Karpas-422 (cell line): ENCODE measurements at regions not wholly inside any gene's neighbourhood (a gene's known extent, or its start where the extent isn't known, plus 50 kb on each side); places are given as distances from the start of the nearest gene placed in this dataset.

Experiments used
- DNase-seq: peaks from one replicate; pipeline ENCODE4 v3.0.0-alpha.2; 2015
- H2AFZ ChIP-seq: fragments of 200-600 bp; sonication (generic); 2 replicates; pipeline ENCODE4 v1.6.1; 2014; ENCODE audit warnings: antibody characterized with exemption, low read length, mixed read lengths
- H3K27ac ChIP-seq: fragments of 200-600 bp; sonication (generic); 2 replicates; pipeline ENCODE4 v1.5.1; 2014; ENCODE audit warnings: mild to moderate bottlenecking, low read length, moderate library complexity
- H3K27me3 ChIP-seq: fragments of 200-600 bp; sonication (generic); 2 replicates; pipeline ENCODE4 v1.6.1; 2014; ENCODE audit warnings: low read length, mixed read lengths
- H3K36me3 ChIP-seq: fragments of 200-600 bp; sonication (generic); 2 replicates; pipeline ENCODE4 v1.6.1; 2014; ENCODE audit warnings: low read length, mixed read lengths; ENCODE audit not compliant: insufficient read depth
- H3K4me1 ChIP-seq: fragments of 200-600 bp; sonication (generic); 2 replicates; pipeline ENCODE4 v1.6.1; 2014; ENCODE audit warnings: mild to moderate bottlenecking, low read length, mixed read lengths
- H3K4me2 ChIP-seq: fragments of 200-600 bp; sonication (generic); 2 replicates; pipeline ENCODE4 v1.6.1; 2014; ENCODE audit warnings: low read length, low read depth, mild to moderate bottlenecking; ENCODE audit not compliant: poor library complexity, severe bottlenecking
- H3K4me3 ChIP-seq: fragments of 200-600 bp; sonication (generic); 2 replicates; pipeline ENCODE4 v1.5.1; 2014; ENCODE audit warnings: mild to moderate bottlenecking, antibody characterized with exemption, low read length, mixed read lengths
- H3K79me2 ChIP-seq: fragments of 200-600 bp; sonication (generic); 2 replicates; pipeline ENCODE4 v1.6.1; 2014; ENCODE audit warnings: mild to moderate bottlenecking, low read length, mixed read lengths
- H3K9ac ChIP-seq: fragments of 200-600 bp; sonication (generic); 2 replicates; pipeline ENCODE4 v1.6.0; 2014; ENCODE audit warnings: low read length
- H3K9me2 ChIP-seq: fragments of 200-600 bp; sonication (generic), shearing (Covaris generic); replicated peaks from 2 replicates; pipeline ENCODE4 v1.6.0; 2014; ENCODE audit warnings: mild to moderate bottlenecking, low read length, moderate library complexity; ENCODE audit not compliant: insufficient read depth
- H3K9me3 ChIP-seq: fragments of 300-700, 200-600 bp; sonication (generic); 2 replicates; pipeline ENCODE4 v1.6.1; 2014; ENCODE audit warnings: low read length, mixed read lengths
- H4K20me1 ChIP-seq: fragments of 200-600 bp; sonication (generic); 2 replicates; pipeline ENCODE4 v1.6.1; 2014; ENCODE audit warnings: mild to moderate bottlenecking, antibody characterized with exemption, low read length, low read depth; ENCODE audit not compliant: insufficient read depth

- no peaks in the 10 kb centered on the region for H3K79me2 ChIP-seq
- H2AFZ ChIP-seq: no peak overlapping the region
These were observed 156.3 kb downstream of the GASK1B start for GRCh38 chr4:158016511-158016910.

GRCh38 chr4:158015241-158015640, 157.6 kb downstream of the GASK1B start:
- Histone ChIP-seq H3K9ac (no peak overlapping the region), H3K27me3 (no peaks in the 10 kb centered on the region)

More at GRCh38 chr4:158016511-158016910, 156.3 kb downstream of the GASK1B start:
- H3K4me1 ChIP-seq: no peaks in the 10 kb centered on the region
- H3K4me2 ChIP-seq: no peak overlapping the region
- DNase-seq: no peak
- H4K20me1 ChIP-seq: no peaks in the 10 kb centered on the region
- H3K36me3 ChIP-seq: no peaks in the 10 kb centered on the region
- H3K9me3 ChIP-seq: no peaks in the 10 kb centered on the region
- no peak overlapping the region for H3K27ac ChIP-seq
- H3K27me3 ChIP-seq: no peaks in the 10 kb centered on the region
- H3K4me3 ChIP-seq: no peak overlapping the region
- no peaks in the 10 kb centered on the region; the same call in 1 of the 2 replicates for H3K9me2 ChIP-seq
- H3K9ac ChIP-seq: no peak overlapping the region

GRCh38 chr4:158013858-158014257, 159.0 kb downstream of the GASK1B start:
- H3K9me3 ChIP-seq: no peaks in the 10 kb centered on the region
- no peak overlapping the region for H3K4me3 ChIP-seq
- no peaks in the 10 kb centered on the region for H4K20me1 ChIP-seq
- H3K9ac ChIP-seq: no peak overlapping the region
- H3K79me2 ChIP-seq: no peaks in the 10 kb centered on the region
- no peaks in the 10 kb centered on the region for H3K27me3 ChIP-seq
- H3K9me2 ChIP-seq: no peaks in the 10 kb centered on the region; the same call in 1 of the 2 replicates
- H3K36me3 ChIP-seq: no peaks in the 10 kb centered on the region
- H3K4me2 ChIP-seq: no peak overlapping the region
- no peak for DNase-seq
- H3K27ac ChIP-seq: no peak overlapping the region
- H3K4me1 ChIP-seq: no peaks in the 10 kb centered on the region
- no peak overlapping the region for H2AFZ ChIP-seq

More at GRCh38 chr4:158015241-158015640, 157.6 kb downstream of the GASK1B start:
- Histone ChIP-seq H3K79me2 (no peaks in the 10 kb centered on the region), H4K20me1 (no peaks in the 10 kb centered on the region), H2AFZ (no peak overlapping the region), H3K4me1 (no peaks in the 10 kb centered on the region), H3K27ac (no peak overlapping the region), H3K36me3 (no peaks in the 10 kb centered on the region), H3K9me2 (no peaks in the 10 kb centered on the region; the same call in 1 of the 2 replicates), H3K9me3 (no peaks in the 10 kb centered on the region), H3K4me3 (no peak overlapping the region), H3K4me2 (no peak overlapping the region)
- no peak for DNase-seq

GRCh38 chr4:158010361-158010760, 162.5 kb downstream of the GASK1B start:
- Histone ChIP-seq H3K9me2 (no peaks in the 10 kb centered on the region; the same call in 1 of the 2 replicates), H3K36me3 (no peaks in the 10 kb centered on the region), H3K27me3 (no peaks in the 10 kb centered on the region), H3K9me3 (no peaks in the 10 kb centered on the region), H3K4me1 (no peaks in the 10 kb centered on the region), H4K20me1 (no peaks in the 10 kb centered on the region), H3K4me3 (no peak overlapping the region), H3K79me2 (no peaks in the 10 kb centered on the region), H3K4me2 (no peak overlapping the region), H2AFZ (no peak overlapping the region), H3K9ac (no peak overlapping the region), H3K27ac (no peak overlapping the region)
- no peak for DNase-seq

- Histone ChIP-seq H3K9me3 (no peaks in the 10 kb centered on the region), H4K20me1 (no peaks in the 10 kb centered on the region), H3K4me1 (no peaks in the 10 kb centered on the region), H3K36me3 (no peaks in the 10 kb centered on the region), H3K79me2 (no peaks in the 10 kb centered on the region), H3K27me3 (no peaks in the 10 kb centered on the region), H3K4me2 (no peak overlapping the region), H3K27ac (no peak overlapping the region), H3K4me3 (no peak overlapping the region), H3K9me2 (no peaks in the 10 kb centered on the region), H2AFZ (no peak overlapping the region), H3K9ac (no peak overlapping the region)
- DNase-seq: no peak
These were observed 164.1 kb downstream of the GASK1B start for GRCh38 chr4:158008551-158009218.

GRCh38 chr4:158007566-158007965, 165.3 kb downstream of the GASK1B start:
- DNase-seq: no peak
- H3K27me3 ChIP-seq: no peaks in the 10 kb centered on the region
- no peaks in the 10 kb centered on the region for H3K9me3 ChIP-seq
- H3K4me1 ChIP-seq: no peaks in the 10 kb centered on the region
- no peak overlapping the region for H3K4me2 ChIP-seq
- H3K4me3 ChIP-seq: no peak overlapping the region
- no peak overlapping the region for H3K9ac ChIP-seq
- no peaks in the 10 kb centered on the region for H3K36me3 ChIP-seq
- H2AFZ ChIP-seq: no peak overlapping the region
- H3K27ac ChIP-seq: no peak overlapping the region
- no peaks in the 10 kb centered on the region for H3K79me2 ChIP-seq
- H4K20me1 ChIP-seq: no peaks in the 10 kb centered on the region
- H3K9me2 ChIP-seq: no peaks in the 10 kb centered on the region

GRCh38 chr4:158006990-158007389, 165.8 kb downstream of the GASK1B start:
- Histone ChIP-seq H3K27ac (no peak overlapping the region), H3K9ac (no peak overlapping the region), H3K4me2 (no peak overlapping the region)

GRCh38 chr4:158005021-158005420, 167.8 kb downstream of the GASK1B start:
- Histone ChIP-seq H4K20me1 (no peaks in the 10 kb centered on the region), H3K36me3 (no peaks in the 10 kb centered on the region), H2AFZ (no peak overlapping the region), H3K4me1 (no peaks in the 10 kb centered on the region), H3K9me3 (no peaks in the 10 kb centered on the region), H3K27ac (no peak overlapping the region), H3K27me3 (no peaks in the 10 kb centered on the region), H3K4me3 (no peak overlapping the region), H3K79me2 (no peaks in the 10 kb centered on the region), H3K9me2 (no peaks in the 10 kb centered on the region), H3K9ac (no peak overlapping the region), H3K4me2 (no peak overlapping the region)
- no peak for DNase-seq

More at GRCh38 chr4:158006990-158007389, 165.8 kb downstream of the GASK1B start:
- Histone ChIP-seq H3K4me3 (no peak overlapping the region), H3K27me3 (no peaks in the 10 kb centered on the region), H4K20me1 (no peaks in the 10 kb centered on the region), H2AFZ (no peak overlapping the region), H3K4me1 (no peaks in the 10 kb centered on the region), H3K79me2 (no peaks in the 10 kb centered on the region), H3K9me3 (no peaks in the 10 kb centered on the region), H3K9me2 (no peaks in the 10 kb centered on the region), H3K36me3 (no peaks in the 10 kb centered on the region)
- no peak for DNase-seq
